H4 (cell line): ENCODE measurements at regions not wholly inside any gene's neighbourhood (a gene's known extent, or its start where the extent isn't known, plus 50 kb on each side); places are given as distances from the start of the nearest gene placed in this dataset.

Source experiments
- DNase-seq: peaks from one replicate; pipeline ENCODE4 v3.0.0-alpha.2; 2015; ENCODE audit warnings: low spot score

GRCh38 chr6:1201547-1202200, 110.2 kb upstream of the FOXQ1 start:
- no peak for DNase-seq

GRCh38 chr6:1200409-1201101, 111.3 kb upstream of the FOXQ1 start:
- peak; percentile 95 for DNase-seq

- no peak for DNase-seq
Measured at GRCh38 chr6:1200081-1200408, 111.9 kb upstream of the FOXQ1 start.

DNA sequence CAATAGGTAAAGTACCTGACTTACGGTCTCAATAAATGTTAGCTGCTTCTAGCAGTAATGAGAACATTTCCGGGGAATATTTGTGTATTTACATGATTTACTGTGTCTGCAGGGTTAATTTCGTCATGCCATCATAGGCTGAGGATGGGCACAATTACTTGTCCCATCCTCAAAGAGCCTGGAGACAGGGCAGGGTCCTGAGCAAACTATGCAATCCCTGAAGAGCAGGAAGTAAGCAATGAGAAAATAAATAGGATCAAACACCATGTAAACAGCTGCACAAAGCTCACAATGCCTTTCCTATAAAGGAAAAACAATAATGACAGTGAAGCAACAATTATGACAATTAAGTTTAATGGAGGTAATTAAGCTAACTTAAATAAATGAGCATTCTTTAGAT, 114.6 kb upstream of the FOXQ1 start:
- DNase-seq, result no peak

- DNase-seq, result no peak
Measured at GRCh38 chr6:1191141-1191630, 120.7 kb upstream of the FOXQ1 start.

- DNase-seq, result peak; percentile 93
Measured at GRCh38 chr6:1190366-1190765, 121.5 kb upstream of the FOXQ1 start.

GRCh38 chr6:1188199-1188598, 123.7 kb upstream of the FOXQ1 start:
- DNase-seq, result no peak

DNA sequence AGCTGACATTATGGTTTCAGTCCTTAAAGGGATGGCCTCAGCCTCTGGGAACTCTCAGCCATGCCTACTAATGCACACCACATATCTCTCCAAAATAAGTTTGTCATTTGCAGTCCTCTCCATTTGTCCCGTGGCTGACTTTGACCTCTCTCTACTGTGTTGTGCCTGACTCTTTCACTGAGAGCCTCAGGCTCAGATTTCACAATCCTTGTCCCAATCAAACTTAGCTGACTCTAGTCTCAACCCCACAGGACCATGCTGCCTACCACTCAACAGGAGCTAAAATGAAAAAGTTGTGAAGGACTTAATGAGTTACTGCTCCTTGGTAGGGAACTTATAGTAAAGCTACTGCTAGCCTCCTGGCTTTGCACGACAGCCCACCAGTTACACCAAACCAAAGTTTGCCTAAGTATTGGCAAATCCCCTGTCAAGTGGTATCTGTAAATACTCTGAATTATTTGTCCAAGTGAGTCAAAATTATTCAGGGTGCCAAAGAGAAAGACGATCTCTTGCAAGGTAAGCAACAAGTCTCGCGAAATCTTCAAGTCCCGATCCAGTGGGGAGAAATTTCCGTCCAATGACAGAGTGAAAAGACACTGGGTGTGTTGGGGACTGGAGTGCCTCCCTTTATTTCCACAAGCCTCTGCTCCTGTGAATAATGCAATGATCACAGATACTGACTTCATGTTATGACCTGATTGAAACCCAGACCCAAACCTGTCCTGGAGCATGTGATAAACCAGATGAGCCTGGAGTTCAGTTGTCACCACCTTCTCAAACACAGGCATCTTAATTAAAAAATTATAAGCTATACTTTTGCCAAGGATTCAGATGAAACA, 124.4 kb upstream of the FOXQ1 start:
- no peak for DNase-seq

DNA sequence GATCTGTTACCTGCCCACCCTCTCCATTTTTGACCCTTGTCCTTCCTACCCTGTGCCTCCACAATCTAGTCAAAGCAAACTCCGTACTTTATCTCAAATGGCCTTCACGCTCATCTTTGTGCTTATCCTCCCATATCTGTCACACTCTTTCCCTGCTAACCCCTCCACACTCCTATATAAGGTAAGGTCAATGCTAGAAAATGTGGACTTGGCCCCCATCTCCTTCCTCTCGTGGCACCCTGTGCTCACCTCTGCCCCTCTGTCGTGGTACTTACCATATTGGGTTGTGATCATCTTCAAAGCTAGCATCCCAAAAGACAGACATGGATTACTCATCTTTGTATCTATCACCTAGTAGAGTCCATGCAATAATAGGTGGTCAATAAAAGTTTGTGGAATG, 127.6 kb upstream of the FOXQ1 start:
- no peak for DNase-seq

DNA sequence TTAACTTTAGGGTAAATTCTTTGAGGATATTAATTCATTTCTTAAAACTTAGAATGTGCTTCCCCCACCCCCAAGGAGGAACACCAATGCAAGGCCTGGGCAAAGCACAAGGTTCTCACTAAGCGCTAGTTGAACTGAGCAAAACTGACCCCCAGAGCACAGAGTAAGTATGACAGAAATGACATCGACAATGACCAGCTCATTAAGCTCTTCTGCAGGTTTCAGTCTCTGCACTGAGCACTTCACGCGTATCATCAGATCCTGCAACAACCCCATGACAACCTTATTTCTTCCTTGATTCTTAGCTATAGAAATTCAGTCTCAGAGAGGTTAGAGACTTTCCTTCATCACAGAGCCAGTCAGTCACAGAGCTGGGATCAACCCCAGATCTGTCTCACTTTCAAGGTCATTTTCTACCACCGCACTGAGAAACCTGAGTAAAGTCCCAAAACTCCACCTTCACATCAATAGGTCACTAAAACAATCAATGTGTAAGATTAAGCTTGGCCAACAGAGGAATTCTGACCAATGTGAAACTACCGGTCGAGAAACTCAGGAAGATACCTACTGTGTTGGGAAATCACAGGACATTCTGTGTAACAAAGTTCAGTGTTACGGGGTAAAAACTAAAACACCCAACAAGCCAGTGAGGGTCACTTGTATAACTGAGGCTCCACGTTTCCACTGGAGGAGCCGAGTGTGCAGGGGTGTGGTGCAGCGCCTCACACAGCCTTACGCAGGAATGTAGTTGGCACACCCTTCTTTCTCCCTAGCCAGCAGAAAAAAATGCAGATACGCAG, 129.0 kb upstream of the FOXQ1 start:
- DNase-seq, result no peak

- DNase-seq, result no peak
Measured at GRCh38 chr6:1181939-1182605, 129.8 kb upstream of the FOXQ1 start.

- DNase-seq, result no peak
Measured at GRCh38 chr6:1179571-1180459, 132.1 kb upstream of the FOXQ1 start.

GRCh38 chr6:1178590-1178989, 133.3 kb upstream of the FOXQ1 start:
- no peak for DNase-seq

- DNase-seq, result peak; percentile 11
Measured at GRCh38 chr6:1176567-1176966, 135.3 kb upstream of the FOXQ1 start.

- no peak for DNase-seq
Measured at GRCh38 chr6:1175877-1176276, 136.0 kb upstream of the FOXQ1 start.

- no peak for DNase-seq
Measured at GRCh38 chr6:1170794-1171193, 141.1 kb upstream of the FOXQ1 start.

- no peak for DNase-seq
Measured at GRCh38 chr6:1164600-1164999, 147.3 kb upstream of the FOXQ1 start.

DNA sequence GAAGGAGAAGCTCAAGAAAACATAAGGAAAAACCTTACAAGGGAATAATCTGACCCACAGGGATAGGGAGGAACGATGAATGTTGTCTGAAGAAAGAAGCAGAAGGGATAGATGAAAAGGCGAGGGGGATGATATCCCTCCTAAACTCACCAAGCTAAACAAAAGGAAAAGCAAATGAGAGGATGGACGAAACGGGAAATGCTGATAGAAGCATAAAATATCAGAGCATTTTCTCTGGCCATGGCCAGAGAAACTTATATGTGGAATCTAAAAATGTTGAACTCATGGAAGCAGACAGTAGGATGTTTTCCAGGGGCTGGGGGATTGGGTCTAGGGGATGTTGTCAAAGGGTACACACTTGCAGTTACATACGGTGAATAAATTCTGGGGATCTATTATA, 148.4 kb upstream of the FOXQ1 start:
- no peak for DNase-seq

DNA sequence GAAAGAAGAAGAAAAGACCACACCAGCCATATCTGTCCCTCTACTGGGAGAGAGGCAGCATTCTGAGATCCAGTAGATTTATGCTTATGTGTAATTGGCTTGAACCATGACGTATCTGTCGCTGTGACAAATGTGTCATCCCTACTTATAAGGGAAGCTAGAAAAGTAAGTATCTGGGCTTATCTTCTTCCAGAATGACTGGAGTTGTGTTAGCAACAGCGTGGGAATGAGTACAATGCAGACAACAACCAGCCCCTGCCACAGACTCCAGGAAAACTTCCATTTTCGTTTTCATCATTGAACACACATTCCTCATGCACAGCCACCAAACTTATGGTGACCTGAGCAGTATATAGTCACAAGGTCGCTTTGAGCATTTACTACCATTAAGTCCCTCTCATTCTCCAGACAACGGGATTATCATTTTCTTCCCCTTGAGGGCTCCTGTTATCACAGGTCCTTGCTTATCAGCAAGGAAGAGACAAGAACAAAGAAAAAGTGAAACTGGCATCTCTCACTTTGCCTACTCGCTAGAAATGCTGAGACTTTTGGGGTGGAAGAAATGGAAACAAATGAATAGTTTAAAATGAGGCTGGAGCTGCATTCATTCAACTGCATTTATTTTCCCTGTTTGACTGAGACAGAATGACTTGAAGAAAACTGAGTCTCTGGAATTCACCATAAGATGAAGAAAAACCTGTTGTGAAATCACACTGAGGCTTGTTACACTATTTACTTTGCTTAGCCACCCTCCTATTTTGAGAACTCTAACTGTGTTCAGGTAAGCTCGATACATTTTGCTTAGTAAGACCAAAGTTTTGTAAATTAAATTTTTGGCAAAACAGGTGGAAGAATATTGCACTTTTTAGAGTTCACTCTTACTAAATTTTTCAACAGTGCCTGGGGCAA, 149.3 kb upstream of the FOXQ1 start:
- DNase-seq, result peak; percentile 19
